ENCODE measurements at regions not wholly inside any gene's neighbourhood (a gene's known extent, or its start where the extent isn't known, plus 50 kb on each side); places are given as distances from the start of the nearest gene placed in this dataset.

DNA sequence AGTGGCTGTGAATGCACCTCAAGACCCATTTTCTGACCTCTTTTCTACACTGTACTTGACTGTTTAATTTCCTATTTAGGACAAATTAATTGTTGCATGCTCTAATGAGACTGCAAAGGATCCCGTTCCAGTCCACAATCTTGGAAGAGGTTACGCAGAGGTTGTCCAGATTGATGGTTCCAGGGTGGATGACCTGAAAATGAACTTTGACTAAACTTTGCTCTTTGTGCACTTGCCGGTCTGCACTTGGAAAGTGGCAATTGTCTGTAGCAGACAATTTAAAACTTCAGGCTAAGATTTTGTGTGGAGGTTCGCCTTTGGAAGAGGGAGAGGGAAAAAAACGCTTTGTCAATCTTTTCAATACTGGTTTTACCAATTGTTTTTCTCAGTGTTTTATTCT, 267.8 kb downstream of the TMEM161B start:
- DNase-seq (ENCODE audit: low read depth), result no peak
- H3K4me3 ChIP-seq (ENCODE audit: low read length), result no peak overlapping the region
- TF ChIP-seq, protein P1, sequence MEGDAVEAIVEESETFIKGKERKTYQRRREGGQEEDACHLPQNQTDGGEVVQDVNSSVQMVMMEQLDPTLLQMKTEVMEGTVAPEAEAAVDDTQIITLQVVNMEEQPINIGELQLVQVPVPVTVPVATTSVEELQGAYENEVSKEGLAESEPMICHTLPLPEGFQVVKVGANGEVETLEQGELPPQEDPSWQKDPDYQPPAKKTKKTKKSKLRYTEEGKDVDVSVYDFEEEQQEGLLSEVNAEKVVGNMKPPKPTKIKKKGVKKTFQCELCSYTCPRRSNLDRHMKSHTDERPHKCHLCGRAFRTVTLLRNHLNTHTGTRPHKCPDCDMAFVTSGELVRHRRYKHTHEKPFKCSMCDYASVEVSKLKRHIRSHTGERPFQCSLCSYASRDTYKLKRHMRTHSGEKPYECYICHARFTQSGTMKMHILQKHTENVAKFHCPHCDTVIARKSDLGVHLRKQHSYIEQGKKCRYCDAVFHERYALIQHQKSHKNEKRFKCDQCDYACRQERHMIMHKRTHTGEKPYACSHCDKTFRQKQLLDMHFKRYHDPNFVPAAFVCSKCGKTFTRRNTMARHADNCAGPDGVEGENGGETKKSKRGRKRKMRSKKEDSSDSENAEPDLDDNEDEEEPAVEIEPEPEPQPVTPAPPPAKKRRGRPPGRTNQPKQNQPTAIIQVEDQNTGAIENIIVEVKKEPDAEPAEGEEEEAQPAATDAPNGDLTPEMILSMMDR (IDR thresholded peaks at IDR 0.05; ENCODE audit: insufficient read depth, low read depth, low read length, missing control alignments), result no peak

DNA sequence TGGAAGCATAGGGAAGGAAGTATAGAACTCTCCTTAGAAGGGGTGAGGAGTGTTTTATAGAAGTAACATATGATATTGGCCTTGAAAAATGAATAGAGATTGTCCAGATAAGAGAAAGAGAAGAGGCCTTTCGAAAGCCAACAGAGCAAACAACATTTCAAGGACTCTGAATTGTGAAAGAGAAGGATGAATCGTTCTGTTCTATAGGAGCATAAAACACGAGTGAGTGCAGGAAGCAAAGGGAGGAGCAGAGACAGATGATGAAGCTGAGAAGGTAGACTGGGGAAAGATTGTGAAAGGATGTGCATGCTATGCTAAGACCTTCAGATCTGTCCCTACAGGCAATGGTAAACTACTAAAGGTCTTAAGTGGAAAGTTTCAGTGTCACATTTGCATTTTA, 271.0 kb downstream of the TMEM161B start:
- no peak for DNase-seq (ENCODE audit: low read depth)
- H3K4me3 ChIP-seq (ENCODE audit: low read length), result no peak overlapping the region
- TF ChIP-seq, protein P1 (IDR thresholded peaks at IDR 0.05; ENCODE audit: insufficient read depth, low read depth, low read length, missing control alignments), result no peak

DNA sequence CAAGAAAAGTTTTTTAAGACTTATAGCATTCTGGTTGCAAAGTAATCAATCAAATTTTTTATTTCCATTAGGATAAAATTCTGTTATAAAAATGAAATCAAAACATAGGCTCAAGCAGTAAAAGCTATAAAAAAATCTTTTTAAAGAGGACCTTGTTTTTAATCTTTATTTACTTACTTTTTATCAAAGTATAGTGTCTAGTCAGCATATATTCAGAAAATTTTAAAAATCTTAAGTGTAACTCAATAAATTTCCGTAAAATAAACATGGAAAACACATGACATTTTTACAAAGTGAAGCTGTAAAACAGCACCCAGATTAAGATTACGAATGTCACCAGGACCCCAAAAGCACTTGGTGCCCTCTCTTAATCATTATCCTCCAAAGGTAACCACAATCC, 302.4 kb downstream of the TMEM161B start:
- TF ChIP-seq, protein P1 (IDR thresholded peaks at IDR 0.05; ENCODE audit: insufficient read depth, low read depth, low read length, missing control alignments), result no peak
- no peak overlapping the region for H3K4me3 ChIP-seq (ENCODE audit: low read length)

DNA sequence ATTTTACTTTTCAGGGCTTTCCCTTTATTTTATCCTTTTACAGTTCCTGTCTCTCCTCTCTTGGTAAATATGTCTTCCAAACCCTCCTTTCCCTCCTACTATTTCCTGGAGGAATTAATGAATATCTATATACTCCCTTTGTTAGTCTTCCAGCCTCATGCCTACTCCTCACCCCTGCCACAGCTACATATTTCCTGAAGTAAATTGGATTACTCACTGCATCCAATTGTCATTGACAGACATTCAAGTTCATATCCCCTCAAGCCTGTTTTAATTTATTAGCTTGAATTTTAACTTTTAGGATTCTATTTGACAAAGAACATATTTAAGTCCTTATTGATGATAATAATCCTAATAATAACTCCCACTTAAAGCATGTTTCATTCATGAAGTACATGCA, 314.5 kb downstream of the TMEM161B start:
- H3K4me3 ChIP-seq (ENCODE audit: low read length), result no peak overlapping the region
- no peak for DNase-seq (ENCODE audit: low read depth)
- TF ChIP-seq, protein P1 (IDR thresholded peaks at IDR 0.05; ENCODE audit: insufficient read depth, low read depth, low read length, missing control alignments), result no peak

More for the DNA sequence above, 302.4 kb downstream of the TMEM161B start:
- no peak for DNase-seq (ENCODE audit: low read depth)

DNA sequence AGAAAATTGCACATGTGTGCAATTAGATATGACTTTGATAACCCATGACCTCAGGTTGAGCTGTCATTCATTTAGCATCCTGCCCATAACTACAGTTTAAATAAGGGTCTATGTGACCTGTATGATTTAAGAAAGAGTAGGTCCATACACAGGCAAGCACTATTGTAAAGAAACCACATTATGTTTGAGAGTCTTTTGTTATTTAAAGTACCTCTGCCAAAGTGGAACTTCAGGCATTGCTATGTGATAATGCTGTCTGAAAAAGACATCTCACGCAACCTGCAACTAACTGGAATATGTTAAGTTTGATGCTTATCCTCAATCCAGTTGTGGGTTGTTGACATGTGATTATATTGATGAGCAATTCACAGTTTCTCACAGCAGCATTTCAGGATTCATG, 317.0 kb downstream of the TMEM161B start:
- DNase-seq (ENCODE audit: low read depth), result no peak
- TF ChIP-seq, protein P1 (IDR thresholded peaks at IDR 0.05; ENCODE audit: insufficient read depth, low read depth, low read length, missing control alignments), result no peak

DNA sequence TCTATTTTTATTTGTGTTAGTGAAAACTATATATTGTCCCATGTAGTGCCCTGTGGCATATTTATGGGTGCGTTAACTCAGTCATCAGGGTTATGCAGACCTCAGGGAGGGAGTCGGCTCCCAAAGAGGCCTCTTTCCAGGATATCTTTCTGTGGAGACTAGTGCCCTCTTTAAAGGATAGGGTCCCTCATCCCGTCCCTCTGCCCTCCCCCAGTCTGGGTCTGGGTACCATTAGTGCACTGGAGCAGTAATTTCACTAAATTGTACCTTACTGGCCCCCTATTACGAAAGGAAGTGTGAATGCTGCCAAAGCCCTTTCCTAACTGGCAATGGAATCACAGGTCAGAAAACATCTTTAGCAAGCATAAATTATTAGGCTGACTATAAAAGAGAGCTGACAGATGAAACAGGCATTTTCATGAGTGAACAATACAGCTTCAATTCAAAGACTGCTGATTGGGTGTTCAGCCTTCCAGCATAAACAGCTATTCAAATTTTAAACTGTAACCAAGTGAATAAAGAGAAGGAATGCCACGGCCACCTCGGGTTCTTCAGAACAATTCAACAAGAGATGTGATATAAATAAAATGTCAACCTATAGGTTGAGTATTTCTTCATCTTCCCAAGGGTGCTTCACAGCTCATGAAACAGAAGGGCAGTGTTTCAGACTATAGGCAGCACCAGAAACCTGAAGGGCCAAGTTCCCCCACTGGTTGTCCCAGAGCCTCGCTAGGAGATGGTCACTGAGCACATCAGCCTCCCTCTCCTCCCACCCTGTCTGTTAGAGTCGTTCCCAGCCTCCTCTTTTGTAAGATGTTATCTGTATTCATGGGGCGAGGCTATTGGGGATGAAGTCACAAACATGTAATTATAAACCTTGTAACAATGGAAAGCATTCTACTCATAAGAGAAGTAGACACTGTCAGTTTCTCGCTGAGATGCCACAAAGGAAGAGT, 318.7 kb downstream of the TMEM161B start:
- TF ChIP-seq, protein P1 (IDR thresholded peaks at IDR 0.05; ENCODE audit: insufficient read depth, low read depth, low read length, missing control alignments), result no peak
- H3K4me3 ChIP-seq (ENCODE audit: low read length), result no peak overlapping the region
- DNase-seq (ENCODE audit: low read depth), result no peak

More for the DNA sequence above, 317.0 kb downstream of the TMEM161B start:
- no peak overlapping the region for H3K4me3 ChIP-seq (ENCODE audit: low read length)
